ENCODE measurements at regions not wholly inside any gene's neighbourhood (a gene's known extent, or its start where the extent isn't known, plus 50 kb on each side); places are given as distances from the start of the nearest gene placed in this dataset.

DNA sequence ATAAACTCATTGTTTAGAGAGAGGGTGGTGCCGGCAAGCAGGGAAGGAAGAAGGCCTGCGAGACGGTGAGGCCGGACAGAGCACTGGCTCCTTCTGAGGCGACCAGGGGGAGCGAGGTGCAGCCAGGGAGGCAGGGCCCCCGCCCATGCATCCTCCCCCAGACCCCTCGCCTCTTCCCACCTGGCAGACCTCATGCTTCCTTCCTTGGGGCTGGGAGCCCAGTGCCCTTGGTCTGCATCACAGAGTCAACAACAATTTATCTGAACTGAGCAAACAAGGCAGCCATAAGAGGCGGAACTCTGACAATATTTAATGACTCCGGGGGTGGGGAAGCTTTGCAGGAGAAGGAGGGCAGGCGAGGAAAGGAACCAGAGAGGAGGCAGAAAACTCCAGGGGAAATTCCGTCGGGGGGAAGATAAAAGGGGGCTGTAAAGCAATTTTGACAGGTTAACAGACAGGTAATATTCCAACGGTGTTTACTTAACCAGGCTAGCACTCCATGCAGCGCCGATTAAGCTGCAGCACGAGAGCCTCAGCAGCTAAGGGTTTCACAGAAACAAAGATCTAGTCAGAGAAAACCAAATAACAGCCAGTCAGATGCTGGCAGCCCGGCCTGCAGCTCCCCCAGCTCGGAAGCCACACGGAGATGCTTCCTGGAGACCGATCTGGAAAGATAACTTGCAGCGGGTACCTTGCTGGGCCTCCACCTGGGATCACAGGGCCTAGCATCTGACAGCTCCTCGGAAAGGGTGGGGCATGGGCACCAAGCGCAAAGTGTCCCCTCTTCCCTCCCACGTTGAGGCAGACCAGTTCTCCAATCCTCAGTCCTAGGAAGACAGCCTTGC is 398.2 kb downstream of the SOX9 start:
- Histone ChIP-seq H3K9ac (ENCODE audit: low read length) (peak overlapping the region; percentile 39), H3K36me3 (ENCODE audit: control insufficient read depth, insufficient read depth, low read length) (no peaks in the 10 kb centered on the region), H3K4me3 (ENCODE audit: low read length) (peak overlapping the region; percentile 3), H3K9me3 (ENCODE audit: control insufficient read depth, low read length) (no peaks in the 10 kb centered on the region), H3K4me1 (ENCODE audit: control insufficient read depth, insufficient read depth, low read length) (peaks cover 59% of the 10 kb centered on the region), H3K27me3 (ENCODE audit: control insufficient read depth, insufficient read depth, low read length) (no peaks in the 10 kb centered on the region)

GRCh38 chr17:72519598-72519936 is 398.7 kb downstream of the SOX9 start:
- Histone ChIP-seq H3K9me3 (ENCODE audit: control insufficient read depth, low read length) (no peaks in the 10 kb centered on the region), H3K4me3 (ENCODE audit: low read length) (peak overlapping the region; percentile 3), H3K27me3 (ENCODE audit: control insufficient read depth, insufficient read depth, low read length) (no peaks in the 10 kb centered on the region), H3K4me1 (ENCODE audit: control insufficient read depth, insufficient read depth, low read length) (peaks cover 57% of the 10 kb centered on the region), H3K9ac (ENCODE audit: low read length) (no peak overlapping the region), H3K36me3 (ENCODE audit: control insufficient read depth, insufficient read depth, low read length) (no peaks in the 10 kb centered on the region)

DNA sequence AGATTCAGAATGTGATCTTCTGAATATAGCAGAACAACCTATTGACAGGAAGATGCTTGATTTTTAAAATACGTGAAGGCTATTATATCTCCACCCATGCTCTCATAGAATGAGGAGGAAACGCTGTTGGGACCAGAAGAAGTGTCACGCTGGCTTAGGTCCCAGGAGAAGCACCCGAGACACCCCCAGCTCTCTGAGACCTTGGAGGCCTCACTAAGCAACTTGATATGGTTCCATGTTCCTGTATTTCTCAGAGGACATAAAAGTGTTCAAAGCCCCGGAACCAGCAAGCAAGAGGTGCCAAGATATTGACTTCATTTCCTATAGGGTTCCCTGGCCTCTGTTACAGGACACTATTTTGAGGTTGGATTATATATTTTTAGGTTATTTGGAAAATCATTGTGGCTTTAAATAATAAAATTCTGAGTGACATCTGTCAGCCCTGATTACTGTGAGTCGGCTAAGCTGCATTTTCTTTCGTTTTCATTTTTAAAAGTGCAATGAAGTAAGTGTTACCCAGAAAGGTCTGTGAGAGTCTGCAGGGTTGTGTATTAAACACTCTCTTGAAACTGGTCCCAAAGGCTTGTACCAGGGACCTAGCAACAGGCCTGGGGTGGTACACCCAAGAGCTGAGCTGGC is 400.0 kb downstream of the SOX9 start:
- H3K9ac ChIP-seq (ENCODE audit: low read length): peak overlapping the region; percentile 25
- no peaks in the 10 kb centered on the region for H3K9me3 ChIP-seq (ENCODE audit: control insufficient read depth, low read length)
- no peak overlapping the region for H3K4me3 ChIP-seq (ENCODE audit: low read length)
- no peaks in the 10 kb centered on the region for H3K27me3 ChIP-seq (ENCODE audit: control insufficient read depth, insufficient read depth, low read length)
- no peaks in the 10 kb centered on the region for H3K36me3 ChIP-seq (ENCODE audit: control insufficient read depth, insufficient read depth, low read length)
- peaks cover 51% of the 10 kb centered on the region for H3K4me1 ChIP-seq (ENCODE audit: control insufficient read depth, insufficient read depth, low read length)

DNA sequence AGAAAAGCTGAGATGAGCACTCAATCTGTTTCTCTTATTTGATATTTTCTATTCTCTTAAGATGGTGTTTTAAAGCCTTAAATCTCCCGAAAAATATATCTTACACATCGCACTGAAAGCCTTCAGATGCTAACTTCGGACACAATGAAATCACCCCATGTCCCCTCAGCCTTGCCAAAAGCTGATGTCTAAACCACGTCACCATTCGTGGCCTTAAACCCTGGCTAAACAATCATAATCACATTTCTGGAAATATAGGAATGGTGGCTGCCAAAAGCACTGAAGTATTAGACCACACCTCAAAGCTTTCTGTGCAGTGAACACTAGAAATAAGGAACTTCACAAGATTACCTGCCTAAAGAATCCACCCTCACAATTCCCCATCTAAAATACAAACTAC is 402.7 kb downstream of the SOX9 start:
- Histone ChIP-seq H3K4me1 (ENCODE audit: control insufficient read depth, insufficient read depth, low read length) (peaks cover 38% of the 10 kb centered on the region), H3K36me3 (ENCODE audit: control insufficient read depth, insufficient read depth, low read length) (no peaks in the 10 kb centered on the region), H3K4me3 (ENCODE audit: low read length) (no peak overlapping the region), H3K9me3 (ENCODE audit: control insufficient read depth, low read length) (no peaks in the 10 kb centered on the region), H3K9ac (ENCODE audit: low read length) (no peak overlapping the region), H3K27me3 (ENCODE audit: control insufficient read depth, insufficient read depth, low read length) (no peaks in the 10 kb centered on the region)

DNA sequence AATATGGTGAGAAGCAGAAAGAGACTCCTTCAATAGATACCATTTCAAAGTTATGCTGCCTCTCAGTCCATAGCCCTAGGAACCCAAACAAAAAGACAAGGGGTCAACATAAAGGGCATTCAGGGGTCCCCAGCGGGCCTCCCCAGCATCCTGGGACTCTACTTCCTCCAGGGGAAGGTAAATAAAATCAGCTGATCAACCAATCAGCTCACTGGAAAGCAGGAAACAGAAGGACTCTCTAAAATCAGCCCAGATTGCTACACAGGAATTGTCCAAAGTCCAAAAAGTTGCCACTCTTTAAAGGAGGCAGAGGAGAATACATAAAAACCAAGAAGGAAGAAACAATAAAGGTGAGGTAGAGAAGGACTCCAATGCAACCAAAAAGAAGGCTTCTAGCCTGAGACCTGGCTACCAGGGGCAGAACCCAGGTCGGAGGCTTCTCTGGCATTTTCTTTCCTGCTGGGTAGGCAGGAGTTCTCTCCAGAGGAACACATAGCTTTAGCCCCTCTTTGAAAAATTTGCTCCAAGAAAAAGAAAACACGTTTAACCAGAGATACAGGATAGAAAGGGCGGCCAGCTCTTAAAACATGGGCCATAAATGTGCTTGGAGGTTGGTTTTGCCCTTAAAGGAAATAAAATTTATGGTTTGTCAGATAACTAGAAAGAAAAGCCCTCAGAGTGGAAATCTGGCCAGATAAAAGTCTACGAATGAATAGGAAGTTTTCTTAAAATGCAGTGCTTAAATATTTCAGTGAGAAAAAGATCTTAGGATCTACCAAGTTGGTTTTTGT is 404.6 kb downstream of the SOX9 start:
- Histone ChIP-seq H3K4me1 (ENCODE audit: control insufficient read depth, insufficient read depth, low read length) (peaks cover 50% of the 10 kb centered on the region), H3K36me3 (ENCODE audit: control insufficient read depth, insufficient read depth, low read length) (no peaks in the 10 kb centered on the region), H3K4me3 (ENCODE audit: low read length) (no peak overlapping the region), H3K9me3 (ENCODE audit: control insufficient read depth, low read length) (no peaks in the 10 kb centered on the region), H3K27me3 (ENCODE audit: control insufficient read depth, insufficient read depth, low read length) (no peaks in the 10 kb centered on the region), H3K9ac (ENCODE audit: low read length) (peak overlapping the region; percentile 54)

- Histone ChIP-seq H3K27me3 (ENCODE audit: control insufficient read depth, insufficient read depth, low read length) (no peaks in the 10 kb centered on the region), H3K4me3 (ENCODE audit: low read length) (no peak overlapping the region), H3K4me1 (ENCODE audit: control insufficient read depth, insufficient read depth, low read length) (peaks cover 53% of the 10 kb centered on the region), H3K9ac (ENCODE audit: low read length) (no peak overlapping the region), H3K9me3 (ENCODE audit: control insufficient read depth, low read length) (no peaks in the 10 kb centered on the region), H3K36me3 (ENCODE audit: control insufficient read depth, insufficient read depth, low read length) (no peaks in the 10 kb centered on the region)
Measured at GRCh38 chr17:72526769-72527168, 405.9 kb downstream of the SOX9 start.

DNA sequence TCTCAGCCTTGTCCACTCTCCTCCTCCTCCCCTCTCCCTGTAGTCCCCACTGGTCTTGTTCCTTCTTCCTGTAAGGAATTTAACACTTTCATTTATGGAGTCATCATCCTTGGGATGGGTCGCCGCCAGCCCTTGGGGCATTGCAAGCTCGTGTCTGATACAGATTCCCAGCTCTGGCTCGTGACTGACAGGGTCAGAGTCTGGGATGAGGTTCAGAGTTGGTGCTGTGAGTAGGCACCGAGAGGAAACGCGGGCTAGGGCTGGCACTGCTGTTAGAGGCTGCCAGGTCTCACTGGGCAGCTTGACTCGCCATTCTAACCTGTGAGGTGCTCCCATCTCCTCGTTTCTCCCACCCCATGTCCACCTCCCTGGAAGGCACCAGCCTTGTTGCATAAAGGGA is 407.0 kb downstream of the SOX9 start:
- H3K4me1 ChIP-seq (ENCODE audit: control insufficient read depth, insufficient read depth, low read length): peaks cover 59% of the 10 kb centered on the region
- no peak overlapping the region for H3K9ac ChIP-seq (ENCODE audit: low read length)
- H3K9me3 ChIP-seq (ENCODE audit: control insufficient read depth, low read length): no peaks in the 10 kb centered on the region
- no peaks in the 10 kb centered on the region for H3K27me3 ChIP-seq (ENCODE audit: control insufficient read depth, insufficient read depth, low read length)
- H3K4me3 ChIP-seq (ENCODE audit: low read length): no peak overlapping the region
- H3K36me3 ChIP-seq (ENCODE audit: control insufficient read depth, insufficient read depth, low read length): no peaks in the 10 kb centered on the region

- Histone ChIP-seq H3K36me3 (ENCODE audit: control insufficient read depth, insufficient read depth, low read length) (no peaks in the 10 kb centered on the region), H3K4me3 (ENCODE audit: low read length) (no peak overlapping the region), H3K9me3 (ENCODE audit: control insufficient read depth, low read length) (no peaks in the 10 kb centered on the region)
Measured at GRCh38 chr17:72528683-72529082, 407.9 kb downstream of the SOX9 start.

GRCh38 chr17:72529386-72529785 is 408.6 kb downstream of the SOX9 start:
- Histone ChIP-seq H3K4me3 (ENCODE audit: low read length) (no peak overlapping the region), H3K9me3 (ENCODE audit: control insufficient read depth, low read length) (no peaks in the 10 kb centered on the region), H3K36me3 (ENCODE audit: control insufficient read depth, insufficient read depth, low read length) (no peaks in the 10 kb centered on the region), H3K4me1 (ENCODE audit: control insufficient read depth, insufficient read depth, low read length) (peaks cover 56% of the 10 kb centered on the region), H3K9ac (ENCODE audit: low read length) (no peak overlapping the region), H3K27me3 (ENCODE audit: control insufficient read depth, insufficient read depth, low read length) (no peaks in the 10 kb centered on the region)

More at GRCh38 chr17:72528683-72529082, 407.9 kb downstream of the SOX9 start:
- no peak overlapping the region for H3K9ac ChIP-seq (ENCODE audit: low read length)
- peaks cover 59% of the 10 kb centered on the region for H3K4me1 ChIP-seq (ENCODE audit: control insufficient read depth, insufficient read depth, low read length)
- no peaks in the 10 kb centered on the region for H3K27me3 ChIP-seq (ENCODE audit: control insufficient read depth, insufficient read depth, low read length)

DNA sequence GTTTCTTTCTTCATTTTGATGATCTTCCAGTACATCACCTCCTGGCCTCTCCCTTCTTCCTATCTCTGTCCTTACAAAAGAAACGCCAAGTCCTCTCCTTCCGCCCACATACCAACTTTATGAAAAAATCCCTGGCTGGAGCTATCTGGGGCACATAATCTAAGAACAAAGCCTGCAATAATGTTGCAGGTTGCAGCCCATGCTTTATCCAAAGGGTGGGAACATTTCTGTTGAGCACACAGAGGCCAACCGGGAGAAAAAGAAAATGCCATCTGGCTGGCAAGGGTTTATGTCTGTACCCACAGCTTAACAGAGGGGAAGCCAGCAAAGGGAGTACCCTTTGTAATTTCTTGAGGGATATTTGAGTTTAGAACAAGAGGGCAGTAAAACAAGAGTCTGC is 409.6 kb downstream of the SOX9 start:
- Histone ChIP-seq H3K36me3 (ENCODE audit: control insufficient read depth, insufficient read depth, low read length) (no peaks in the 10 kb centered on the region), H3K4me1 (ENCODE audit: control insufficient read depth, insufficient read depth, low read length) (peaks cover 51% of the 10 kb centered on the region), H3K27me3 (ENCODE audit: control insufficient read depth, insufficient read depth, low read length) (no peaks in the 10 kb centered on the region), H3K9me3 (ENCODE audit: control insufficient read depth, low read length) (no peaks in the 10 kb centered on the region), H3K9ac (ENCODE audit: low read length) (no peak overlapping the region), H3K4me3 (ENCODE audit: low read length) (no peak overlapping the region)

- Histone ChIP-seq H3K4me3 (ENCODE audit: low read length) (no peak overlapping the region), H3K9me3 (ENCODE audit: control insufficient read depth, low read length) (no peaks in the 10 kb centered on the region), H3K27me3 (ENCODE audit: control insufficient read depth, insufficient read depth, low read length) (no peaks in the 10 kb centered on the region), H3K4me1 (ENCODE audit: control insufficient read depth, insufficient read depth, low read length) (peaks cover 40% of the 10 kb centered on the region), H3K9ac (ENCODE audit: low read length) (no peak overlapping the region), H3K36me3 (ENCODE audit: control insufficient read depth, insufficient read depth, low read length) (no peaks in the 10 kb centered on the region)
Measured at GRCh38 chr17:72531729-72532128, 410.9 kb downstream of the SOX9 start.

- Histone ChIP-seq H3K9me3 (ENCODE audit: control insufficient read depth, low read length) (no peaks in the 10 kb centered on the region), H3K4me3 (ENCODE audit: low read length) (no peak overlapping the region), H3K27me3 (ENCODE audit: control insufficient read depth, insufficient read depth, low read length) (no peaks in the 10 kb centered on the region), H3K4me1 (ENCODE audit: control insufficient read depth, insufficient read depth, low read length) (peaks cover 38% of the 10 kb centered on the region), H3K9ac (ENCODE audit: low read length) (no peak overlapping the region), H3K36me3 (ENCODE audit: control insufficient read depth, insufficient read depth, low read length) (no peaks in the 10 kb centered on the region)
Measured at GRCh38 chr17:72534265-72534664, 413.4 kb downstream of the SOX9 start.
